ENCODE measurements at regions not wholly inside any gene's neighbourhood (a gene's known extent, or its start where the extent isn't known, plus 50 kb on each side); places are given as distances from the start of the nearest gene placed in this dataset.

DNA sequence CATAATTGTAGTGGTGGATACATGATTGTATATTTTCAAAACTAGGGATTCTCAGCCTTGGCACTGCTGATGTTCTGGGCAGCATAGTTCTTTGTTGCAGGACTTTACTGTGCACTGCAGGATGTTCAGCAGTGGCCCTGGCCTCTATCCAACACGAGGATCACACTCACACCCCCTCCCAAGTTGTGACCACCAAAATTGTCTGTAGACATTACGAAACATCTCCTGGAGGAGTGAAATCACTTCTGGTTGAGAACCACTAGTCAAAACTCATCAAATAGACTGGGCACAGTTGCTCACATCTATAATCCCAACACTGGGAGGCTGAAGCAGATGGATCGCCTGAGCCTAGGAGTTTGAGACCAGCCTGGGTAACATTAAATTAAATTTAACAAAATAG, 123.1 kb upstream of the CDYL start:
- no peak overlapping the region for H3K27ac Mint-ChIP-seq
- no peak overlapping the region for H3K4me3 Mint-ChIP-seq
- H3K36me3 Mint-ChIP-seq: no peaks in the 10 kb centered on the region
- H3K9me3 Mint-ChIP-seq: peaks cover 6% of the 10 kb centered on the region
- peaks cover 20% of the 10 kb centered on the region for H3K27me3 Mint-ChIP-seq
- H3K4me1 Mint-ChIP-seq: no peaks in the 10 kb centered on the region
- DNase-seq: no peak

DNA sequence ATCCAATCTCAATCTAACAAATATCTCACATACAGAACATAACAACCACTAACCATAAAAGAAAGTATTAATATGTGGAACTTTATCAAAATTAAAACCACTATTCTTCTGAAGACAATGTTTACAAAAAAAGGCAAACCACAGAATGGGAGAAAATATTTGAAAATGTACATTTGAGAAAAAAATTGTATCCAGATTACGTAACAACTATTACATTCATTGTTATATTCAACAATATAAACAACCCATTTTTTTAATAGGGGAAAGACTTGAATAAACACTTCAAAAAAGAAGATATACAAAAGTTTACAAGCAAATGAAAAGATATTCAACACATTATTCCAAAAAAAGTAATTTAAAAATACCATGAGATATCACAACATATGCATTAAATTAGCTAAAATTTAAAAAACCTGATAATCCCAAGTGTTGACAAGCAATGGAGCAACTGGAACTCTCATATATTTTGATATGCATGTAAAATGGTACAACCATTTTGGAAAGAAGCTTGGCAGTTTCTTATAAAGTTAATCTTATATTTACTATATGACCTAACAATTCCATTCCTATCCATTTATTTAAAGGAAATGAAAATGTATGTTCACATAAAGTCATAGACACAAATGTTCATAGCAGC, 124.3 kb upstream of the CDYL start:
- peaks cover 32% of the 10 kb centered on the region for H3K27me3 Mint-ChIP-seq
- no peak overlapping the region for H3K4me3 Mint-ChIP-seq
- H3K27ac Mint-ChIP-seq: no peak overlapping the region
- H3K9me3 Mint-ChIP-seq: peaks cover 6% of the 10 kb centered on the region
- DNase-seq: no peak
- peaks cover 11% of the 10 kb centered on the region for H3K4me1 Mint-ChIP-seq
- no peaks in the 10 kb centered on the region for H3K36me3 Mint-ChIP-seq

DNA sequence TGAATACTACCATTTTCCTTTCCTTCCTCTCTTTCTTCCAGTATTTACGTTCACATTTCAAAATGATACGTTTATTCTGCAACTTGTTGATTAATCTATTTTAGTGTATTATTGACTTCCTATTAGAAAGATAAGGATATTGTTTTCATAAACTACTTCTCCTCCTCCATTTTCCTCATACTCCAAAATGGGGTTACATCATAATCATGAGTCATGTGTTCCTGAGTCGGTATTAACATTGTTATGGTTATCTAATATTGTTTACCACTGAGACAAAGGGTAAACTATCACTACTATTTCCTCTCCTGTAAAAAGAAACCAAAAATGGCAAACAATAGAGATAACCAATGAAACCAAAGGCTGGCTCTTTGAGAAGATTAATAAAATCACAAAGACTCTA, 126.5 kb upstream of the CDYL start:
- H3K4me1 Mint-ChIP-seq: peaks cover 12% of the 10 kb centered on the region
- H3K27me3 Mint-ChIP-seq: peaks cover 36% of the 10 kb centered on the region
- H3K4me3 Mint-ChIP-seq: no peak overlapping the region
- DNase-seq: no peak
- H3K27ac Mint-ChIP-seq: no peak overlapping the region
- peaks cover 6% of the 10 kb centered on the region for H3K9me3 Mint-ChIP-seq
- no peaks in the 10 kb centered on the region for H3K36me3 Mint-ChIP-seq

DNA sequence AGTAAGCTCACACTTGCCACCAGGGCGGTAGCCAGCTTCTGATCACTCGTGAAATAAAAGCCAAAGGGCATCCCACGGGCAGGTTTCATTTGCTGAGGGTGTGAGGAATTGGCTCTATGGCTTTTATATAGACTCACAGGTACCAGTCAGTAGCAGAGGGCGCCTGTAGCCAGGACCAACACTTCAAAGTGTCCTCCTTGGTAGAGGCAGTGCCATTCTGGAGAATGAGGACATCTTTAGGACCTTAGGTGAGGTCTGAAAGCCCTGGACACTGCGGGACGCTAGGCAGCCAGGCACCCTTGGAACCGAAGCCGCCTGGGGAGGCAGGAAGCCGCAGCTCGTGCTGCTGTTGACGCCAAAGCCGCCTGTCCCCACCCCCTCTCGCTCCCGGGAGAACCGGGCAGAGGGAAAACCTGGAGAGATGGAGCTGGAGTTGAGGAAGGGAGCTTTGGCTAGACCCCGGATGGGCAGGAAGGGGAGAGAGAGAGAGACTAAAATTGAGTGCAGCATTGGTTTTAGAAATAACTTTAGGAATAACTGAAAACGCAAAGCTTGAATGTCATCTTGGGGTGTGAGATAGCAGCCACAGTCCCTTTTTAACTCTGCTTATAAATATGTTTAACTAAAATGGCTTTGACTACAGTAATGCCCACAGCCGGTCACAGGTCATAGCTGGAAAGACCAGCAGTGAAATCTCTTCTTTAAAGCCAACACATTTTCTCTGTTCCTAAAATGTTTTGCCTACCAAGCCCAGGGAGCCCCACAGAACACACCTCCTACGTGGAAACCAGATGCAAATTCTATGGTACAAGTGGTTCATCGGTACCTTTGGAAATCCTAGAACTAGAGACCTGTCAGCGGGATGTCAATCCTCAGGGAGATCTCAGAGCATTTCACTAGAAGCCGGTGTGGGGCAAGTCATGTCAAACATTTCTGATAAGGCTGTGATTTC, 128.5 kb upstream of the CDYL start:
- DNase-seq: peak; percentile 35
- Mint-ChIP-seq H3K27ac (no peak overlapping the region), H3K9me3 (peaks cover 6% of the 10 kb centered on the region), H3K4me3 (peak overlapping the region; percentile 37), H3K36me3 (no peaks in the 10 kb centered on the region), H3K4me1 (peaks cover 12% of the 10 kb centered on the region), H3K27me3 (peaks cover 49% of the 10 kb centered on the region)

DNA sequence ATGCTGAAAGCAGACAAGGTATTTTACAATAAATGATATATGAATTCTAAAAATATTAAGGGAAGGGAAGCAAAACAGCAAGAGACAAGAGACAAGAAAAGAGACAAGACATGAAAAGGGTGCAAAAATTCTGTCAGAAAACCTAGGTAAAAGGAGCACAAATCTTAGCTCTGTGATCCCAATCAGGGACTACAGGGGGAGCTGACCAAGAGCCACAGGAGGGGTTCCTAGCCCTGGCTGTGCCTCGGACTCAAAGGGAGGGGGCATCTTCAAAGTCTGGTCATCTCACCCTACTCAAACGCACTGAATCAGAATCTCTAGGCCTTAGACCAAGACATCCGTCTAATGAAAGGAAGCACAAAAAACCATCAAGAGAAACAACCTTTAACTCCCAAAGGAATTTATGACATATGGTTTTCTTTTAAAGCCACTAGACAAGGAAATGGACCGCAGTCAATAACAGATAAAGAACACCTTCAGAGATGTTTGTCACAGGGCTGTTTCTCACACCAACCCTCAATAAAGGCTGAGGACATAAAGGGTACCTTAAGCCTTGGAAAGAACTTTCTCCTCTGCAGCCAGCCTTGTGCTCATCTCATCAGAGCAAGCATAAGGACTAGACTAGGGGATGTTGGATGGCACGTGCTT, 130.4 kb upstream of the CDYL start:
- Mint-ChIP-seq H3K27me3 (peaks cover 60% of the 10 kb centered on the region), H3K4me3 (no peak overlapping the region)

DNA sequence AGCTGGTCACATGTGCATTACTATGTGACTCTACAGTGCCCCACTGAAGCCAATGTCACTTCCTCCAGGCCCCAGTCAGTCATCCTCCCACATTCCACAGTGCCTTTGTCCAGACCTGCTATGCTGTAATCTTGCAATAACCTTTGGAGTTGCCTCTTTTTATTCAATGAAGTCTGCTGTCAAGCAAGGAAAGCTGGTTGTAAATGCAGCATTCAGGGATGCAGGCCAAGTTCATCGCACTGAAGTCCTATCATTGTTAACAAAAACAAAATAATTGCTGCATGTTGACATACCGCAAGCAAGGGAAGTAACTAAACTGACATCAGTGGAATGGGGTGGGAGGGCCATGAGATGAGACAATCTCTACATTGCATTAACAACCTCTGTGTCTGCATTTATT, 131.2 kb upstream of the CDYL start:
- no peaks in the 10 kb centered on the region for H3K36me3 Mint-ChIP-seq
- H3K27ac Mint-ChIP-seq: no peak overlapping the region
- peaks cover 12% of the 10 kb centered on the region for H3K4me1 Mint-ChIP-seq
- no peak for DNase-seq
- H3K27me3 Mint-ChIP-seq: peaks cover 67% of the 10 kb centered on the region
- no peak overlapping the region for H3K4me3 Mint-ChIP-seq
- H3K9me3 Mint-ChIP-seq: no peaks in the 10 kb centered on the region

More for the DNA sequence above, 130.4 kb upstream of the CDYL start:
- Mint-ChIP-seq H3K36me3 (no peaks in the 10 kb centered on the region), H3K9me3 (no peaks in the 10 kb centered on the region), H3K27ac (no peak overlapping the region), H3K4me1 (peaks cover 12% of the 10 kb centered on the region)
- DNase-seq: no peak

DNA sequence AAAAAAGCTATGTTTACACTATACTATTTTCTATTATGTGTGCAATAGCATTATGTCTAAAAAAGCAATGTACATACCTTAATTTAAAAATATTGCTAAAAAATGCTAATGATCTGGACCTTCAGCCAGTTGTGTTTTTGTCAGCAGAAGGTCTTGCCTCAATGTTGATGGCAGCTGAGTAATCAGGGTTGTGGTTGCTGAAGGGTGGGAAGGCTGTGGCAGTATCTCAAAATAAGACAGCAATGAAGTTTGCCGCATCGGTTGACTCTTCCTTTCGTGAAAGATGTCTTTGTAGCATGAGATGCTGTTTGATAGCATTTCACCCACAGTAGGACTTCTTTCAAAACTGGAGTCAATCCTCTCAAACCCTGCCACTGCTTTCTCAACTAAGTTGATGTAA, 134.7 kb upstream of the CDYL start:
- no peak for DNase-seq
- peaks cover 11% of the 10 kb centered on the region for H3K4me1 Mint-ChIP-seq
- no peak overlapping the region for H3K27ac Mint-ChIP-seq
- H3K4me3 Mint-ChIP-seq: no peak overlapping the region
- peaks cover 6% of the 10 kb centered on the region for H3K9me3 Mint-ChIP-seq
- peaks cover 9% of the 10 kb centered on the region for H3K36me3 Mint-ChIP-seq
- peaks cover 53% of the 10 kb centered on the region for H3K27me3 Mint-ChIP-seq

DNA sequence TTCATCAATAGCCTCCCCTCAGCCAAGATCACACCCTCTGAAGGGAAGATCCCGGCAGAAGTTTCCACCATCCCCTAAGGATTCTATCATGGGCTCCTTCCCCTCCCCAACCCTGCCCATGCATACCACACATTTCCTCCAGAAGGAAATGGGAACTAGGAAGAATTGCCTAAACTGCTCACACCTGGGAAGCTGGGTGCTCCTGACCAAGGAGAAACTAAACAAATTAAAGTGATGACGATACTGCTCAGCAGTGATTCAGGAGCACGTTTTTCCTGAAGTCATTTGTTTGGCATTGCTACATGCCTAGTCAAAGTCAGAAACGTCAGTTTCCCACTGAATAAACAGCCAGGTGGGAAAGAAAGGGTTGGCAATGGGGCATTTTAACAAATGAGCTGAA, 136.1 kb upstream of the CDYL start:
- no peak for DNase-seq

DNA sequence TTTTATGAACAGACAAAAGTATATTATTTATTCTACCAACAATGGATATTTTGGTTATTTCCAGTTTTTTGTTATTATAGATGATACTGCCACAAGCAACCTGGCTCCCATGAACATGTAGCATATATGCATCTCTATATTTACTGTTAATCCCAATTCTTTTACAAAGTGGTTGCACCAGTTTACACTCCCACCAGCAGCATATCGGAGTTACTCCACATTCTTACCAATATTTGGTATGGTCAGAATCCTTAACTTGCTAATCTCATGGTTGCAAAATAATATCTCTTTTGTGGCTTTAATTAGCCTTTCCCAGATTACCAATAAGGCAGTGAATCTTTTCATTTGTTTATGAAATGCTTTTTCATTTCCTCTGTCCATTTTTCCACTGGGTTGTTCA, 137.6 kb upstream of the CDYL start:
- Mint-ChIP-seq H3K36me3 (peaks cover 9% of the 10 kb centered on the region), H3K9me3 (peaks cover 6% of the 10 kb centered on the region), H3K4me1 (peaks cover 11% of the 10 kb centered on the region), H3K4me3 (no peak overlapping the region), H3K27me3 (peaks cover 41% of the 10 kb centered on the region), H3K27ac (no peak overlapping the region)
- no peak for DNase-seq

More for the DNA sequence above, 136.1 kb upstream of the CDYL start:
- peaks cover 11% of the 10 kb centered on the region for H3K4me1 Mint-ChIP-seq
- peaks cover 9% of the 10 kb centered on the region for H3K36me3 Mint-ChIP-seq
- peaks cover 50% of the 10 kb centered on the region for H3K27me3 Mint-ChIP-seq
- no peak overlapping the region for H3K4me3 Mint-ChIP-seq
- no peak overlapping the region for H3K27ac Mint-ChIP-seq
- H3K9me3 Mint-ChIP-seq: peaks cover 6% of the 10 kb centered on the region

DNA sequence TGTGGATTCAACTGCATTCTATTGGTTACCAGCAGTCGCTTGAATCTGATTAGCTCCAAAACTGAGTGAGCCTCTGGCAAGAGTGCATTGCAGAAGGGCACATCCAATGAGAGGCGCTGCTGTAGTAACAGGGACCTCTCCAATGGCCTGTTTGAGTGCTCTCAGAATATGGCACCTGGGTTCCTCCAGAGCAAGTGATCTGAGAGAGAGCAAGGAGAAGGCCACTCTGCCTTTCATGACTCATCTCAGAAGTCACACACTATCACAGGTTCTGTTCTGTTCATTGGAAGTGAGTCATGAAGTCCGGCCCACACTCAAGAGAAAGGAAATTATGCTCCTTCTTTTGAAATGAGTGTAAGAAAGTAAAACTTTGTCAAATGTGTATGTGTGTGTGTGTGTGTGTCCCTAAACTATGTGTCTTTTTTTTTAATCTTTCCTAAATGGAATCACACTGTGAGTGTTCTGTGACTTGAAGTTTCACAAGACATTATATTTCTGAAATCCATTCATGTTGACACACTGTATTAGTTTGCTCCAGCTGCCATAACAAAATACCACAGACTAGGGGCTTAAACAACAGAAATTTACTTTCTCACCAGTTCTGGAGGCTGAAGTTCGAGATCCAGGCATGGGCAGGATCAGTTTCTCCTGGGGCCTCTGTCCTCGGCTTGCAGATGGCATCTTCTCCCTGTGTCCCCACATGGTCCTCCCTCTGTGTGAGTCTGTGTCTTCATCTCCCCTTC, 138.3 kb upstream of the CDYL start:
- DNase-seq: peak; percentile 51
- Mint-ChIP-seq H3K27ac (peak overlapping the region; percentile 54), H3K9me3 (peaks cover 6% of the 10 kb centered on the region), H3K27me3 (peaks cover 36% of the 10 kb centered on the region), H3K4me3 (peak overlapping the region; percentile 29), H3K4me1 (peaks cover 11% of the 10 kb centered on the region), H3K36me3 (peaks cover 9% of the 10 kb centered on the region)

DNA sequence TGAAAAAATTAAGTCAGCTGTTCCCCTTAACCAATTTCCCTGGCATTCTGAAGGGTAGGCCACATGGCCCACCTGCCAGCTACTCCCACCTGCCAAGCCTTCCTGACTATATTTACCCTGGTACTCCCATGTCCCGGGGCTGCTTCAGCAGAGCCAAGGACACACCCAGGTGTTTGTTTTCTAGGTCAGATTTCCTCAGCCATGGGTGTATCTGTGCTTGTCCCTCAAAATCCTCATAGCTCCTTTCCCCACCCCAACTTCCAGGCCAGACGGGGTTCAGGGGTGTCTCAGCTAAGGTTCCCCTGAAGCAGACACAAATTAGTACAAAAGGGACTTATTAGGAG, 139.4 kb upstream of the CDYL start:
- DNase-seq: no peak
- Mint-ChIP-seq H3K27ac (no peak overlapping the region), H3K36me3 (peaks cover 9% of the 10 kb centered on the region), H3K4me1 (peaks cover 11% of the 10 kb centered on the region), H3K9me3 (peaks cover 6% of the 10 kb centered on the region), H3K27me3 (peaks cover 30% of the 10 kb centered on the region), H3K4me3 (no peak overlapping the region)

DNA sequence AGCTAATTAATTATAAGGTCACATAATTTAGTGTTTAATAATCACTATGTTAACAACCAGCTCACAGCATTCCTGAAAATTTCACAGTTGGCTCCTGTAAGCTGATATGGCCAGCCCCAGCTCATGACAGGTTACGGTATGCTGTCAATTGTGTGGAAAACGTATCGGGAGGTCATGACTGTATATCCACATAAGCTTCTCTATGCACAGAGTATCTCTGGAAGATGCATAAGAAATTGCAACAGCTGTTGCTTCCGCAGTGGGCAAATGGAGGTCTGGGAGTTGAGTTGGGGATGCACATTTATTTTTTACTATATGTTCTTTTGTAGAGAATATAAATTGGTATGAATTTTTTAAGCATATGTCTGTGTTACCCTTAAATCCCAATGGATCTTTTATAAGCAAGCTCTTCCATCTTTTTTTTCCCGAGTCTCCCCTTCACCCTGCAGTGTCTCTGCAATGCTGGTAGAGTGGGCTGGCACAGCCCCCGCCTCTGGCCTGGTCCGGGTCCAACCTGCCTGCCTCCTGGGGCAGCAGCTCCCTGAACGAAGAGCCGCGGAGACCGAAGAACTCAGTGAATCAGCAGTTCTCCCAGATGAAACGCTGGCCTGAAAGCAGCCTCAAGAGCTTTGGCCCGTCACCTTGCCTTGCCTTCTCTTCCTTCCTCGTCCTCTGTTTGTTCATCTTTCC, 139.9 kb upstream of the CDYL start:
- H3K4me3 Mint-ChIP-seq: no peak overlapping the region
- no peak for DNase-seq
- peaks cover 9% of the 10 kb centered on the region for H3K36me3 Mint-ChIP-seq
- H3K27ac Mint-ChIP-seq: no peak overlapping the region
- H3K27me3 Mint-ChIP-seq: peaks cover 26% of the 10 kb centered on the region
- peaks cover 11% of the 10 kb centered on the region for H3K4me1 Mint-ChIP-seq
- H3K9me3 Mint-ChIP-seq: peaks cover 6% of the 10 kb centered on the region

DNA sequence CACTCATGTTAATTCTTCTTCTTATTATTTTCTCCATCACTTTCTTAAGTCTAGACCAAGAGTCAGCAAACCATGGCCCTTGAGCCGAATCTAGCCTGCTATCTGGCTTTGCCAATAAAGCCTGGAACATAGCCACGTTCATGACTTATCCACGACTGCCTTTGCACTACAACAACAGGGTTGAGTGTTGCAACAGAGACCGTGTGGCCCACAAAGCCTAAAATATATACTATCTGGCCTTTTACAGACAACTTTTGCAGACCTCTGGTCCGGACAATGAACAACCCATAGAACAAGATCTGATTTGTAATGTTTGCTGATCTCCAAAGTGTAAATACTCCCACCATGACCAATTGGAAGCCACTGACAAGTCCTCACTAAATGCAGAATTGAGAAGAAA, 140.5 kb upstream of the CDYL start:
- Mint-ChIP-seq H3K9me3 (peaks cover 10% of the 10 kb centered on the region), H3K36me3 (peaks cover 9% of the 10 kb centered on the region), H3K27me3 (peaks cover 21% of the 10 kb centered on the region), H3K27ac (no peak overlapping the region), H3K4me1 (peaks cover 11% of the 10 kb centered on the region), H3K4me3 (no peak overlapping the region)
- no peak for DNase-seq

DNA sequence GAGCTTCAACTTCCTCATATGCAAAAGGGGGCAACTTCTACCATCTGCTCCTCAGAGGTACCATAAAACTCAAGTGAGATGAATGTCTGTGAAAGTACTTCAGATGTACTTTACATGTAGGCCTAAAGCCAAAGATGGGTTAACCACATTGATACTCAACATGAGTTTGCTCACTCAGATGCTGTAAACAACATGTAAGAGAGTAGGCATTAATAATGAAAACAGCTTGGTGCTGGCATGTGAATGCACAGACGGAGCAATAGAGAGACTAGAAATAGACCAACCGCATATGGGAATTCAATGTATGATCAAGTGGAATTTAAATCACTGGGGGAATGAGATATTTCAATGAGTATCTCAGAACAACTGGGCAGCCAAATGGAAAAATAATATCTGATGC, 143.8 kb upstream of the CDYL start:
- peaks cover 4% of the 10 kb centered on the region for H3K36me3 Mint-ChIP-seq
- no peak for DNase-seq
- no peak overlapping the region for H3K27ac Mint-ChIP-seq
- H3K4me1 Mint-ChIP-seq: peaks cover 2% of the 10 kb centered on the region
- H3K9me3 Mint-ChIP-seq: peaks cover 20% of the 10 kb centered on the region
- H3K4me3 Mint-ChIP-seq: no peak overlapping the region
- H3K27me3 Mint-ChIP-seq: no peaks in the 10 kb centered on the region
